ENCODE measurements at regions not wholly inside any gene's neighbourhood (a gene's known extent, or its start where the extent isn't known, plus 50 kb on each side); places are given as distances from the start of the nearest gene placed in this dataset.

GRCh38 chr7:108997480-108997879 is 427.8 kb downstream of the DNAJB9 start:
- DNase-seq = no peak

- DNase-seq = no peak
Observed at GRCh38 chr7:109003742-109004141, 434.1 kb downstream of the DNAJB9 start.

- DNase-seq = no peak
Observed at GRCh38 chr7:109009636-109010035, 440.0 kb downstream of the DNAJB9 start.

GRCh38 chr7:109020251-109020650 is 450.6 kb downstream of the DNAJB9 start:
- DNase-seq = no peak

GRCh38 chr7:109021390-109021789 is 451.7 kb downstream of the DNAJB9 start:
- no peak for DNase-seq

- no peak for DNase-seq
Observed at GRCh38 chr7:109029866-109030265, 460.2 kb downstream of the DNAJB9 start.

- DNase-seq = no peak
Observed at GRCh38 chr7:109044691-109045090, 475.0 kb downstream of the DNAJB9 start.

- DNase-seq = no peak
Observed at GRCh38 chr7:109049366-109049765, 479.7 kb downstream of the DNAJB9 start.

GRCh38 chr7:109059089-109059488 is 489.4 kb downstream of the DNAJB9 start:
- no peak for DNase-seq

GRCh38 chr7:109062798-109063197 is 493.1 kb downstream of the DNAJB9 start:
- DNase-seq = no peak

GRCh38 chr7:109073543-109073942 is 503.9 kb downstream of the DNAJB9 start:
- DNase-seq = no peak

GRCh38 chr7:109076396-109076972 is 506.8 kb downstream of the DNAJB9 start:
- DNase-seq = no peak

- no peak for DNase-seq
Observed at GRCh38 chr7:109091042-109091441, 521.4 kb downstream of the DNAJB9 start.

- DNase-seq = no peak
Observed at GRCh38 chr7:109092268-109092667, 522.6 kb downstream of the DNAJB9 start.

- DNase-seq = no peak
Observed at GRCh38 chr7:109101332-109101731, 531.7 kb downstream of the DNAJB9 start.

- DNase-seq = no peak
Observed at GRCh38 chr7:109109558-109109957, 539.9 kb downstream of the DNAJB9 start.

- DNase-seq = no peak
Observed at GRCh38 chr7:109111086-109111485, 541.4 kb downstream of the DNAJB9 start.

- DNase-seq = no peak
Observed at GRCh38 chr7:109121599-109122300, 552.1 kb downstream of the DNAJB9 start.

GRCh38 chr7:109125001-109125400 is 555.3 kb downstream of the DNAJB9 start:
- DNase-seq = no peak

GRCh38 chr7:109126404-109127050 is 556.9 kb downstream of the DNAJB9 start:
- DNase-seq = no peak

GRCh38 chr7:109127145-109127544 is 557.5 kb downstream of the DNAJB9 start:
- DNase-seq = no peak

- no peak for DNase-seq
Observed at GRCh38 chr7:109131141-109131540, 561.5 kb downstream of the DNAJB9 start.

- no peak for DNase-seq
Observed at GRCh38 chr7:109136893-109137292, 567.2 kb downstream of the DNAJB9 start.

- no peak for DNase-seq
Observed at GRCh38 chr7:109154748-109155147, 585.1 kb downstream of the DNAJB9 start.
